Esophagus muscularis mucosa (tissue), 4 donors: ENCODE measurements at regions not wholly inside any gene's neighbourhood (a gene's known extent, or its start where the extent isn't known, plus 50 kb on each side); places are given as distances from the start of the nearest gene placed in this dataset.

Experiments used
- DNase-seq: peaks from one replicate; pipeline ENCODE4 v3.0.0-alpha.2; 2017; ENCODE audit errors: extremely low spot score
- H3K27ac ChIP-seq, 4 donors: fragments of 200-600 bp; sonication (generic); replicated peaks in 1 of 4; 1 replicate in 3 of 4; 2 replicates in 1 of 4; pipeline ENCODE4 v1.5.1; 2016 to 2019; ENCODE audit warnings: mild to moderate bottlenecking in 1 of 4
- H3K27me3 ChIP-seq, 4 donors: fragments of 200-600 bp; sonication (generic); one replicate each; pipeline versions ENCODE4 v1.5.1 to v1.6.0; 2016 to 2019
- H3K36me3 ChIP-seq, 4 donors: fragments of 200-600 bp; sonication (generic); one replicate each; pipeline ENCODE4 v1.5.1; 2016 to 2019
- H3K4me1 ChIP-seq, 4 donors: fragments of 200-600 bp; sonication (generic); one replicate each; pipeline ENCODE4 v1.5.1; 2016 to 2019
- H3K4me3 ChIP-seq, 4 donors: fragments of 200-600 bp; sonication (generic); 1 replicate in 2 of 4; 2 replicates in 2 of 4; pipeline ENCODE4 v1.5.1; 2016 to 2019; ENCODE audit warnings: mild to moderate bottlenecking in 4 of 4, moderate library complexity in 1 of 4
- H3K9me3 ChIP-seq, 4 donors: fragments of 200-600 bp; sonication (generic); 1 replicate in 3 of 4; 2 replicates in 1 of 4; pipeline ENCODE4 v1.5.1; 2016 to 2019
- CTCF ChIP-seq, 3 experiments: fragments of 200-600 bp in 2 of 3; fragments of 450-650 bp in 1 of 3; sonication (generic) in 2 of 3; IDR thresholded peaks; one replicate each; pipeline ENCODE4 v1.5.1; 2017 to 2019; ENCODE audit warnings: antibody characterized with exemption in 3 of 3, mild to moderate bottlenecking in 2 of 3, moderate library complexity in 1 of 3
- EP300 ChIP-seq: sonication (generic); formaldehyde crosslinking; IDR thresholded peaks from one replicate; pipeline ENCODE4 v1.6.1; 2017; ENCODE audit warnings: antibody characterized with exemption
- POLR2A ChIP-seq: fragments of 450-650 bp; IDR thresholded peaks from one replicate; pipeline ENCODE4 v1.6.1; 2017; ENCODE audit warnings: antibody characterized with exemption, moderate library complexity, mild to moderate bottlenecking, low read depth
- POLR2AphosphoS5 ChIP-seq, 2 donors: sonication (generic); formaldehyde crosslinking; IDR thresholded peaks; one replicate each; pipeline ENCODE4 v1.6.1; 2017; ENCODE audit warnings: antibody characterized with exemption in 2 of 2
- WGBS: methylation state at CpG from one replicate; pipeline ENCODE4 v1.1.5; 2018; 5-methylcytosine and 5-hydroxymethylcytosine counted together
- intact Hi-C: fragments of 100-400 bp; cut with DNase I; formaldehyde crosslinking; loops from one replicate; pipeline ENCODE4 v1.15.1; 2023

GRCh38 chr6:43861212-43861894 is 91.3 kb downstream of the VEGFA start:
- no peak for DNase-seq
- intact Hi-C loops = no loop called here
- H3K9me3 ChIP-seq = no peaks in the 10 kb centered on the region
- no peaks in the 10 kb centered on the region for H3K36me3 ChIP-seq
- H3K27me3 ChIP-seq = peaks cover 0 to 31% (median 0%) of the 10 kb centered on the region in 4 donors
- WGBS = 91% methylated on average over 12 of the region's 14 CpGs
- H3K27ac ChIP-seq = no peak overlapping the region
- TF ChIP-seq POLR2A (no peak), POLR2AphosphoS5 (IDR thresholded peaks at IDR 0.05) (no peak), EP300 (no peak), CTCF (IDR thresholded peaks at IDR 0.05) (no peak)
- H3K4me1 ChIP-seq = no peaks in the 10 kb centered on the region
- H3K4me3 ChIP-seq = no peak overlapping the region

GRCh38 chr6:43860285-43860684 is 90.3 kb downstream of the VEGFA start:
- Histone ChIP-seq H3K9me3 (no peaks in the 10 kb centered on the region), H3K27ac (no peak overlapping the region), H3K4me3 (no peak overlapping the region), H3K4me1 (no peaks in the 10 kb centered on the region), H3K27me3 (peaks cover 0 to 24% (median 0%) of the 10 kb centered on the region in 4 donors), H3K36me3 (no peaks in the 10 kb centered on the region)
- TF ChIP-seq CTCF (IDR thresholded peaks at IDR 0.05) = no peak
- WGBS = 67% methylated on average over 7 of the region's 7 CpGs
- DNase-seq = no peak
- intact Hi-C loops = no loop called here

- Histone ChIP-seq H3K27ac (no peak overlapping the region), H3K27me3 (peaks cover 0 to 13% (median 0%) of the 10 kb centered on the region in 4 donors), H3K36me3 (no peaks in the 10 kb centered on the region), H3K9me3 (no peaks in the 10 kb centered on the region), H3K4me1 (no peaks in the 10 kb centered on the region), H3K4me3 (no peak overlapping the region)
- TF ChIP-seq POLR2A (no peak), POLR2AphosphoS5 (IDR thresholded peaks at IDR 0.05) (no peak), EP300 (no peak), CTCF (IDR thresholded peaks at IDR 0.05) (no peak)
- WGBS = 98% methylated on average over 9 of the region's 9 CpGs
- DNase-seq = no peak
- intact Hi-C loops = no loop called here
These were observed 89.2 kb downstream of the VEGFA start for GRCh38 chr6:43859213-43859612.

- Histone ChIP-seq H3K27me3 (peaks cover 0 to 8% (median 0%) of the 10 kb centered on the region in 4 donors), H3K27ac (no peak overlapping the region), H3K4me3 (no peak overlapping the region), H3K4me1 (no peaks in the 10 kb centered on the region), H3K36me3 (no peaks in the 10 kb centered on the region), H3K9me3 (no peaks in the 10 kb centered on the region)
- TF ChIP-seq EP300 (no peak), POLR2AphosphoS5 (IDR thresholded peaks at IDR 0.05) (no peak), POLR2A (no peak), CTCF (IDR thresholded peaks at IDR 0.05) (no peak)
- no peak for DNase-seq
- intact Hi-C loops = no loop called here
- 94% methylated on average over 8 of the region's 11 CpGs for WGBS
These were observed 88.4 kb downstream of the VEGFA start for GRCh38 chr6:43858161-43859153.
